Epithelial cell of esophagus (primary cell): ENCODE measurements at regions not wholly inside any gene's neighbourhood (a gene's known extent, or its start where the extent isn't known, plus 50 kb on each side); places are given as distances from the start of the nearest gene placed in this dataset.

Experiments
- DNase-seq: peaks from one replicate; pipeline ENCODE4 v3.0.0; 2010; ENCODE audit warnings: low read depth
- H3K4me3 ChIP-seq: 2 replicates; pipeline ENCODE4 v1.5.1; 2011; ENCODE audit warnings: mild to moderate bottlenecking, low read length, control low read depth
- CTCF ChIP-seq: IDR thresholded peaks from 2 replicates; pipeline ENCODE4 v1.5.1; 2011; ENCODE audit warnings: low read depth, mild to moderate bottlenecking, low read length, control low read depth, inconsistent platforms; ENCODE audit not compliant: insufficient read depth; ENCODE audit errors: missing control alignments

GRCh38 chr9:95381221-95381620 lies 63.7 kb upstream of the FANCC start:
- no peak for DNase-seq
- no peak for TF ChIP-seq CTCF
- H3K4me3 ChIP-seq: no peak overlapping the region

- TF ChIP-seq CTCF: no peak
- DNase-seq: no peak
These were observed 62.1 kb upstream of the FANCC start for GRCh38 chr9:95379630-95380029.

GRCh38 chr9:95373782-95374487 lies 56.4 kb upstream of the FANCC start:
- no peak overlapping the region for H3K4me3 ChIP-seq
- TF ChIP-seq CTCF: no peak
- no peak for DNase-seq

More at GRCh38 chr9:95379630-95380029, 62.1 kb upstream of the FANCC start:
- H3K4me3 ChIP-seq: no peak overlapping the region

GRCh38 chr9:95373069-95373681 lies 55.7 kb upstream of the FANCC start:
- no peak for DNase-seq
- no peak for TF ChIP-seq CTCF
- no peak overlapping the region for H3K4me3 ChIP-seq

- no peak overlapping the region for H3K4me3 ChIP-seq
- TF ChIP-seq CTCF: no peak
- DNase-seq: no peak
These were observed 52.6 kb upstream of the FANCC start for GRCh38 chr9:95370064-95370463.

- no peak for TF ChIP-seq CTCF
- H3K4me3 ChIP-seq: no peak overlapping the region
- no peak for DNase-seq
These were observed 51.1 kb upstream of the FANCC start for GRCh38 chr9:95368377-95369160.
